ENCODE measurements at regions not wholly inside any gene's neighbourhood (a gene's known extent, or its start where the extent isn't known, plus 50 kb on each side); places are given as distances from the start of the nearest gene placed in this dataset.
"Not testable (repeated sequence)": the region's sequence is repeated elsewhere in the genome, so short reads cannot be mapped to it uniquely, and the experiment has no call there.

DNA sequence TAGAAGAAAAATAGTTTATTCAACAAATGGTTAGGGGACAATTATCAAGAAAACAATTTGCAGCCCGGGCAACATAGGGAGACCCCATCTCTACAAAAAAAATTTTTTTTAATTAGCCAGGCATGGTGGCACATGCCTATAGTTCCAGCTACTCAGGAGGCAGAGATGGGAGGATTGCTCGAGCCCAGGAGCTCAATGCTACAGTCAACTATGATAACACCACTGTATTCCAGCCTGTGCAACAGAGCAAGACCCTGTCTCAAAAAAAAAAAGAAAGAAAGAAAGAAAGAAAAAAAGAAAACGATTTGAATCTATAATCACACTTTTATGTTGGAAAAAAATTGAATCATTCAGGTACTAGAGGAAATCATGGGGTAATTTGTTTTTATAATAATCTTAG, 185.1 kb downstream of the MTCL1 start:
- H2BK120ac ChIP-seq (replicated peaks; ENCODE audit: low read depth, low read length); H4K91ac ChIP-seq (replicated peaks; ENCODE audit: insufficient read length, low read length); H3K23me2 ChIP-seq (ENCODE audit: low read depth, low read length); H3K79me1 ChIP-seq (ENCODE audit: low read depth, low read length); H3K9ac ChIP-seq (replicated peaks in 1 of 4; ENCODE audit: extremely low read depth in 1 of 4, low read depth in 3 of 4, low read length in 3 of 4); H3K4me1 ChIP-seq (replicated peaks in 1 of 4; ENCODE audit: control insufficient read depth in 3 of 4, insufficient read depth in 4 of 4, low read length in 3 of 4); H4K8ac ChIP-seq (ENCODE audit: extremely low read depth, insufficient read depth, low read length); H3K9me3 ChIP-seq (ENCODE audit: insufficient read depth in 2 of 2, low read depth in 1 of 2, low read length in 1 of 2); H2BK15ac ChIP-seq (ENCODE audit: low read length); H3K4ac ChIP-seq (replicated peaks; ENCODE audit: insufficient read length, low read depth, low read length); H3K27ac ChIP-seq (ENCODE audit: low read depth, low read length); H3K79me2 ChIP-seq (ENCODE audit: control insufficient read depth in 1 of 2, insufficient read depth in 2 of 2, low read length in 2 of 2); FAIRE-seq; H2AFZ ChIP-seq (ENCODE audit: low read length); H2AK5ac ChIP-seq (ENCODE audit: low read depth, low read length); POLR2A ChIA-PET (ENCODE audit: partially characterized antibody); H3K23ac ChIP-seq (ENCODE audit: insufficient read length); H4K5ac ChIP-seq (ENCODE audit: insufficient read length, low read depth, low read length); H3K18ac ChIP-seq (ENCODE audit: extremely low read depth, low read length); H3K27me3 ChIP-seq (replicated peaks in 1 of 4; ENCODE audit: control insufficient read depth in 3 of 4, extremely low read depth in 1 of 4, insufficient read depth in 3 of 4, low read length in 3 of 4); DNase-seq (ENCODE audit: low read depth in 1 of 2, low spot score in 2 of 2); H4K20me1 ChIP-seq (replicated peaks in 1 of 2; ENCODE audit: control insufficient read depth in 1 of 2, insufficient read depth in 2 of 2, low read length in 2 of 2); H2BK20ac ChIP-seq (ENCODE audit: low read length); H3K56ac ChIP-seq (replicated peaks; ENCODE audit: insufficient read length, low read depth, low read length); H3K14ac ChIP-seq (ENCODE audit: insufficient read length); H3K36me3 ChIP-seq (ENCODE audit: control insufficient read depth in 2 of 4, insufficient read depth in 4 of 4, low read length in 3 of 4); H3K4me3 ChIP-seq (ENCODE audit: extremely low read depth in 1 of 4, insufficient read depth in 2 of 4, low read depth in 3 of 4, low read length in 4 of 4); H3K4me2 ChIP-seq (ENCODE audit: insufficient read depth in 1 of 2, low read depth in 2 of 2, low read length in 2 of 2): not testable (repeated sequence)
- CTCF ChIA-PET (ENCODE audit: partially characterized antibody) = interaction anchor here (0.9 kb wide), 2 partner anchors 13 to 41 kb away, joined by 3 to 4 read pairs; no protein-coding TSS in a partner anchor
- Histone ChIP-seq H2BK12ac (ENCODE audit: low read depth, low read length) (peak overlapping the region; percentile 68; the same call in 1 of the 2 replicates), H2BK5ac (ENCODE audit: low read depth, low read length) (peak overlapping the region; percentile 83; the same call in 1 of the 2 replicates)
- 61% methylated on average over 3 of the region's 3 CpGs; no CpG with 5 or more reads in 1 of the 2 experiments for WGBS, 2 experiments (ENCODE audit: extremely low coverage in 1 of 2, insufficient coverage in 1 of 2, insufficient read length in 1 of 2, insufficient replicate concordance in 2 of 2, low coverage in 1 of 2, low lambda C conversion rate in 2 of 2, missing lambda C conversion rate in 1 of 2)

All from H1 (cell line).